ENCODE measurements at regions not wholly inside any gene's neighbourhood (a gene's known extent, or its start where the extent isn't known, plus 50 kb on each side); places are given as distances from the start of the nearest gene placed in this dataset.
"Not testable (repeated sequence)": the region's sequence is repeated elsewhere in the genome, so short reads cannot be mapped to it uniquely, and the experiment has no call there.

DNA sequence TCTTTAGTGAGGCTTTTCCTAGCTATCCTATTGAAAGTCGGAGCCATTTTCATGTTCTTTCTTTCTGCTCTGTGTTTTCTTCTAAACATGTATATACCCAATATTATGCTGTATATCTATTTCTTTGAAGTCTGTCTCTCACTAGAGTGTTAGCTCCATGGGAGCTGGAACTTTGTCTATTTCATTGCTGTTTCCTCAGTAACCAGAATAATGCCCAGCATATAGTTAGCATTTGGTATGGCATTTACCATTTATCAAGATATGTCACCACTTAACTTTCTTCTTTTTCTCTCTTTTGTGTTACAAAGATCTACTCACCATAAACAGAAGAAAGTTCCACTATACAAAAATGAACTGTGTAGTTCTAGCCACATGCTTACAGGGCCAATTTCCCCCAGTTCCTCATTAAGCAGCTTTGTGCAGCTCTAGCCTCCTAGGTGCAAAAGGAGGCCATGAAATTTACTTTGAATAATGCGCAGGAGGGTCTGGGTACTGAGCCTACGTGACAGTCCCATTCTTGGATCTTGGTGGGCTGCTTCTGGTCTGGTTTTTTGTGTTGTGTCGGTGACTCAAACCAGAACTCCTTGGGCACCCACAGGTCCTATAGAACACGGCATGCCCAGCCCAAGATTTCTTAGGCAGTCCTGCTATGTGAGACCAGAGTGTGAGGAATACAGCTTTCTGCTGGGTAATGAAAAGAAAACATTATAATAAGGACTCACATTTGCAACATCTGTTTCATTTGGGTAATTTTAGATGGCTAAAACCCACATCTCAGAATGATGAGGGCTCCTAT is 302.3 kb upstream of the IGFBP7 start:
- no peak for DNase-seq (ENCODE audit: low read depth)

DNA sequence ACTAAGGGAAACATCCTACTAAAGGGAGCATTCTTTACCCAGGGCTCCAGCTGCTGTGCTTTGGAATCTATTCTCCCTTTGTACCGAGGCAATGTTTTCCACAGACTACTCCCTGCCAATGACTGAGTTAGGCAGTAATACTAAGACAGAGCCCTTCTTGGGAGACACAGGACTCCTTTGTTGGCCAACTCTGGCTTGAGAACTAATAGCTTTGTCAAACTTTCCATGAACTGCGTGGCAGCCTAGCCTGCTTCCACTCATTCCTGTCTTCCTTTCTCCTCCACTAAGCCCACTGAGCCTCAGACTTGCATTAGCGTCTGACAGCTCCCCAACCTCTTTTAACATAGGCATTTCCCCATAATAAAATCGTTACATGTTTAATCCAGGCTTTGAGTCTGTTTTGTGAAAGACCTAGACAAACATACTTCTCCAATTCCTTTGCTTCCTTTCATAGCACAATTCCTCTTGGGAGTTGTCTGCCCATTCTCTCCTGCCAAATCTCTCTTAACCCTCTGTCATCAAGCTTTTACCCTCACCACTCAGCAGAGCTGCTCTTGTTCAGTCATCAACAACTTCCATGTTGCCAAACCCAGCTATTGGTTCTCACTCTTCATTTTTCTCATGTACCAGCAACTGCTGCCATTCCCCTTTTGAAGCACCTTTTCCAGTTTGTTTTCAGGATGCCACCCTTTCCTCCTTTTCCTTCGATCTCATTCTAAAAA is 300.3 kb upstream of the IGFBP7 start:
- no peak for DNase-seq (ENCODE audit: low read depth)

DNA sequence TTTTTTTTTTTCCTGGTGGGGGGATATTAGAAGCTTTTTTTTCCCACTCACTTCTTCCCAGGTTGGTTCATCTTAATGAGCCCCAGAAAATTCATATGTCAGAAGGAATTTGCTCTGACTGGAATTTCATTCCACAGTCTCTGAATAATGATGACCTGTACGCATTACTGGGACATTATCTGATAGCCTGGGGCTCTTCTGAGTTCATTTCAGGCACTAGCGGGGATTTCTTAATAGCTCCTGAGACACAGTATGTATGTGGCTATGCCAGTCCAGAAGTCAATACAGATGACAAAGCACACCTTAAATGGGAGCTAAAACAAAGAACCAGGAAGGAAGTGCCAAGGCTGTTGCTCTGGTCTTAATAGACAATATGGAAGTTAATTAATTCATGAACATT is 295.2 kb upstream of the IGFBP7 start:
- DNase-seq (ENCODE audit: low read depth), result no peak

- no peak for DNase-seq (ENCODE audit: low read depth)
These were observed 294.3 kb upstream of the IGFBP7 start for GRCh38 chr4:57404483-57404882.

- no peak for DNase-seq (ENCODE audit: low read depth)
These were observed 293.4 kb upstream of the IGFBP7 start for GRCh38 chr4:57403591-57403990.

GRCh38 chr4:57401586-57401985 is 291.4 kb upstream of the IGFBP7 start:
- DNase-seq (ENCODE audit: low read depth), result no peak

- no peak for DNase-seq (ENCODE audit: low read depth)
These were observed 268.6 kb upstream of the IGFBP7 start for GRCh38 chr4:57378766-57379165.

- no peak for DNase-seq (ENCODE audit: low read depth)
These were observed 264.8 kb upstream of the IGFBP7 start for GRCh38 chr4:57374866-57375595.

- DNase-seq (ENCODE audit: low read depth), result no peak
These were observed 263.8 kb upstream of the IGFBP7 start for GRCh38 chr4:57373991-57374390.

DNA sequence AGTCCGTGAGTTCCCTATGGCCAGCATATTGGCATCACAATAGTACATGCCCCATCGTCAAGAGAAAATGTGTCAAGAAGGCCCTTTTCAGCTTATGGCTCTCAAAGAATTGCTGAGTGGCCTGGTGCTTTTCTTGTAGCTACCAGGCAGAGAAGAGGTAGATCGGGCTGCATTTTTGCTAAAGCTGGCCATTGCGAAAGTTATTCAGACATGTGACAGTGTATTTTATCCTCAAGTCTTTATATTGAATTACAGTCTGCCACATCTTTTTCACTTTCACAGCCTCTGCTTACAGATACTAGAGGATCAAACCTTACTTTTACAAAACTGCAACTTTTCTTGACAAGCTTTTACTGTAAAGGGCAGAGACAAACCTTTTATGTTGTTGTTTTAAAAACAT is 261.5 kb upstream of the IGFBP7 start:
- DNase-seq (ENCODE audit: low read depth), result no peak

DNA sequence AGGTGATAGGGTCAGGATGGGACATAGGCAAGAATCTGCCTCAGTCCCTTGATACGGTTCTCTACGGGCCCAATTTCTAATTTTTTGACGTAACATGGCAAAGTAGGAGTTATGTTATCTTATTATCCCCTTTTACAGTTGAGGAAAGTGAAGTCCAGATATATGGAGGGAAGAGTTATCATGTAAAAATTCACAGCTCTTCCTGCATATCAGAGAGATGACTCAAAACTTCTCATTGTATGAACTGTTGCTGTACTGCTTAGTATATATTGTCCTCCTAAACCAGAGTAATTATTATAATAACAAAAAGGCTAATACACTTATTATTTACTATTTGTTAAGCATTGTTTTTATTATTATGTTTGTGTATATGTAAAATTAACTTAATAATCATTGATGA is 260.5 kb upstream of the IGFBP7 start:
- DNase-seq (ENCODE audit: low read depth), result no peak

DNA sequence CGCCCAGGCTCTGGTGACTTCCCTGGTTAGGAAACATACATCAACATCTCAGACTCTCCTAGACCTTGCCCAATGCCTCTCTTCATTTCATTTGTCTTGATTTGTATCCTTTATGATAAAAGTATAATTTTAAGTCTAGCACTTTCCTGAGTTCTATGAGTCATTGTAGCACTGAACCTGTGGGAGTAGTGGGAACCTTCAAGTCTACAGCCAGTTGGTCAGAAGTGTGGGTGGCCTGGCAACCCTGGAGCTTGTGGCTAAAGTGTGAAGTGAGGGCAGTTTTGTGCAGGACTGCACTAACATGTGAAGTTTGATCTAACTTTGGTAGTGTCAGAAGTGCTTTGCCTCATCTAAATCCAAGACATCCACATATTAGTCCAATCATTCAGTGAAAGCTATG is 259.3 kb upstream of the IGFBP7 start:
- DNase-seq (ENCODE audit: low read depth), result no peak

DNA sequence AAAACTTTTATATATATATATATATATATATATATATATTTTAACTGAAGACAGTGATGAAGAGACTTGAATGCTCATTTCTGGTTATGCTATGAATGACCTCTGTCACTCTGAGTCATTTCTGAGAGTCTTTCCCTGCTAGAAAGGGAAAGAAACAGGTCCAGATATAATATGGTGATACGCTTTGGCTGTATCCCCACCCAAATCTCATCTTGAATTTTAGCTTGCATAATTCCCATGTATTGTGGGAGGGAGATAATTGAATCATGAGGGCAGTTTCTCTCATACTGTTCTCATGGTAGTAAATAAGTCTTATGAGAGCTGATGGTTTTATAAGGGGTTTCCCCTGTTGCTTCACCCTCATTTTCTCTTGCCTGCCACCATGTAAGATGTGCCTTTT is 254.1 kb upstream of the IGFBP7 start:
- no peak for DNase-seq (ENCODE audit: low read depth)

- no peak for DNase-seq (ENCODE audit: low read depth)
These were observed 253.2 kb upstream of the IGFBP7 start for GRCh38 chr4:57363346-57363745.

DNA sequence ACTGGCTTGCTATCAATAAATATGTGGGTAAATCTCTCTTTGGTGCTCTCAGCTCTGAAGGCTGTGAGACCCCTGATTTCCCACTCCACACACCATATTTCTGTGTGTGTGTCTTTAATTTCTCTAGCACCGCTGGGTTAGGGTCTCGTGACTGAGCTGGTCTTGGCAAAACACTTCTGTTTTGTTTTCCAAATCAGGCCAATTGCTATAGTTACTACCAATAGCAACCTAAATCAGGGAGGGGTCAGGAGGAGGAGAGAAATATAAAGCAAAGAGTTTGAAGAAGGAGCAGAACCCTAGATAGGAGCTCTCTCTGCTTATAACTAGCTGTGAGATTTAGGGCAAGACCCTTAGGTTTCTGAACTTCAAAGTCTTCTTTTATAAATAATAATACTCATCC is 250.5 kb upstream of the IGFBP7 start:
- no peak for DNase-seq (ENCODE audit: low read depth)

- DNase-seq (ENCODE audit: low read depth), result no peak
These were observed 245.0 kb upstream of the IGFBP7 start for GRCh38 chr4:57355101-57355665.

DNA sequence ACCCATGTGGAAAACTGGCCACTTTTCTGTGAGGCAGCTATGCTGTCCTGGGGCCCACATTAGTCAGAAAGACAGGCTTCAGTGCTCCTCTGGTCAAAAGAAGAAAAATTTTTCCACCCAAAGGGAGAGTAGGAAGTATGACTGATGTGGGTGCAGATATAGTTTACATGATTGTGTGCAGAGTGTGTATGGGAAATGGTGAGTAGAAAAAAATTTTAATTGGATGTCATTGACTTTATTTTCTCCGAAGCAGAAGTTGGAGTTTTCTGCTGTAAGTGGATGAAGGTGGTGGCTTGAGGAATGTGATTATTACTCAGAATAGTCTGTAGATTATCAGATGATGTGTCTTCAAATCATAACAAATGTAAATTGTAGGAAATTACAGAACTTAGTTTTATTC is 241.5 kb upstream of the IGFBP7 start:
- no peak for DNase-seq (ENCODE audit: low read depth)

GRCh38 chr4:57344296-57344695 is 234.1 kb upstream of the IGFBP7 start:
- no peak for DNase-seq (ENCODE audit: low read depth)

GRCh38 chr4:57342411-57342810 is 232.2 kb upstream of the IGFBP7 start:
- no peak for DNase-seq (ENCODE audit: low read depth)

- not testable (repeated sequence) for DNase-seq (ENCODE audit: low read depth)
These were observed 228.7 kb upstream of the IGFBP7 start for GRCh38 chr4:57338861-57339260.

- DNase-seq (ENCODE audit: low read depth), result no peak
These were observed 223.5 kb upstream of the IGFBP7 start for GRCh38 chr4:57333684-57334083.

GRCh38 chr4:57331959-57332358 is 221.8 kb upstream of the IGFBP7 start:
- DNase-seq (ENCODE audit: low read depth), result no peak

DNA sequence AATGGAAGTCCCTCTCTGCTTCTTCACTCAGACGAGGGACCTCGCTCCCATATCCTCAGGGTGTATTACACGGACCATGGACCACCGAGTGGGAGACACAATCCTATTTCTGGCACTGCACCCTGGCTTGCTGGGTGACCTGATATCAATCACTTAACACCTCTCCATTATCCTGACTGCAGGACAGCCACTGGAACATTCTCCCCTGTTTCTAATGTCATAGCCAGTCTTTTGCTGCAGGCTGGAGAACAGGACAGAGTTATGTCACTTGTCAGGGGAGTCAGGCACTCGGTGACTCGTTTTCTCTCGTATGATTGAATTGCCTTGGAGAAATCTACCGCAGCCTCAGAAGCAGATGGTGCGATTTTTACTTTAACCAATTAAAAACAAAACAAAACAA is 219.1 kb upstream of the IGFBP7 start:
- DNase-seq (ENCODE audit: low read depth), result no peak
